Suprapubic skin (tissue), 4 donors: ENCODE measurements at regions not wholly inside any gene's neighbourhood (a gene's known extent, or its start where the extent isn't known, plus 50 kb on each side); places are given as distances from the start of the nearest gene placed in this dataset.

Source experiments
- DNase-seq, 2 donors: peaks; one replicate each; pipeline ENCODE4 v3.0.0-alpha.2; 2019; ENCODE audit warnings: low spot score in 2 of 2
- H3K27ac ChIP-seq: fragments of 200-600 bp; sonication (generic); one replicate; pipeline ENCODE4 v1.5.1; 2019
- H3K27me3 ChIP-seq: fragments of 200-600 bp; sonication (generic); one replicate; pipeline ENCODE4 v1.5.1; 2019
- H3K36me3 ChIP-seq: fragments of 200-600 bp; sonication (generic); one replicate; pipeline ENCODE4 v1.5.1; 2019
- H3K4me1 ChIP-seq: fragments of 200-600 bp; sonication (generic); one replicate; pipeline ENCODE4 v1.5.1; 2019
- H3K4me3 ChIP-seq: fragments of 200-600 bp; sonication (generic); one replicate; pipeline ENCODE4 v1.5.1; 2019; ENCODE audit warnings: mild to moderate bottlenecking
- H3K9me3 ChIP-seq: fragments of 200-600 bp; sonication (generic); one replicate; pipeline ENCODE4 v1.5.1; 2019
- CTCF ChIP-seq, 2 donors: fragments of 200-600 bp in 1 of 2; fragments of 450-650 bp in 1 of 2; sonication (generic) in 1 of 2; IDR thresholded peaks; one replicate each; pipeline ENCODE4 v1.5.1; 2016 to 2019; ENCODE audit warnings: antibody characterized with exemption in 2 of 2, mild to moderate bottlenecking in 1 of 2, moderate library complexity in 1 of 2
- EP300 ChIP-seq: sonication (generic); formaldehyde crosslinking; IDR thresholded peaks from one replicate; pipeline ENCODE4 v1.6.1; 2017; ENCODE audit warnings: antibody characterized with exemption
- POLR2A ChIP-seq, 2 donors: fragments of 450-650 bp; IDR thresholded peaks; one replicate each; pipeline ENCODE4 v1.6.1; 2017; ENCODE audit warnings: antibody characterized with exemption in 2 of 2, mild to moderate bottlenecking in 2 of 2, moderate library complexity in 2 of 2
- POLR2AphosphoS5 ChIP-seq, 3 donors: sonication (generic); formaldehyde crosslinking; IDR thresholded peaks; one replicate each; pipeline ENCODE4 v1.6.1; 2017; ENCODE audit warnings: antibody characterized with exemption in 3 of 3
- WGBS: methylation state at CpG from one replicate; pipeline ENCODE4 v1.1.5; 2018; 5-methylcytosine and 5-hydroxymethylcytosine counted together

- no peaks in the 10 kb centered on the region for H3K36me3 ChIP-seq
- H3K9me3 ChIP-seq: no peaks in the 10 kb centered on the region
- H3K4me3 ChIP-seq: no peak overlapping the region
- no peak for DNase-seq
- 55% methylated on average over 3 of the region's 3 CpGs for WGBS
- no peak for TF ChIP-seq POLR2A (IDR thresholded peaks at IDR 0.05)
- TF ChIP-seq POLR2AphosphoS5 (IDR thresholded peaks at IDR 0.05): no peak
- TF ChIP-seq EP300: no peak
- no peak for TF ChIP-seq CTCF (IDR thresholded peaks at IDR 0.05)
- no peaks in the 10 kb centered on the region for H3K27me3 ChIP-seq
- no peaks in the 10 kb centered on the region for H3K4me1 ChIP-seq
- H3K27ac ChIP-seq: no peak overlapping the region
Measured at GRCh38 chr7:17132726-17133125, 165.7 kb upstream of the AHR start.

DNA sequence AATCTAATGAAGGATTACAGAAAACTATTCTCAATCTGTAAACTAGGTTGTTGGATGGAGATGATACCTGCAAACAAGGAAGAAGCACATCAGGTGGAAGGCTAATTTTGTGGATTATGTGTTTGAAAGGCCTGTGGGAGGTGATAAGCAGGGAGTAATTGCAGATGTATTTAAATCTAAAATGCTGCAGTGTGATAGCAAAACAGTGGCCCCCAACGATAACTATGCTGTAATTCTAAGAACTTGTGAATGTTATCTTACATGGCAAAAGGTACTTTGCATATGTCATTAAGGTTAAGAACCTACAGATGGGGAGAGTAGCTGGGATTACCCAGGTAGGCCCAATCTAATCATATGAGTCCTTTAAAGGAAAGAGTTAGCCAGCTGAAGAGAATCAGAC, 164.5 kb upstream of the AHR start:
- Histone ChIP-seq H3K36me3 (no peaks in the 10 kb centered on the region), H3K9me3 (no peaks in the 10 kb centered on the region), H3K4me3 (no peak overlapping the region), H3K27me3 (no peaks in the 10 kb centered on the region), H3K4me1 (no peaks in the 10 kb centered on the region), H3K27ac (no peak overlapping the region)
- TF ChIP-seq EP300 (no peak), POLR2A (IDR thresholded peaks at IDR 0.05) (no peak), POLR2AphosphoS5 (IDR thresholded peaks at IDR 0.05) (no peak), CTCF (IDR thresholded peaks at IDR 0.05) (no peak)
- no peak for DNase-seq
- WGBS: 92% methylated on average over 1 of the region's 1 CpG

DNA sequence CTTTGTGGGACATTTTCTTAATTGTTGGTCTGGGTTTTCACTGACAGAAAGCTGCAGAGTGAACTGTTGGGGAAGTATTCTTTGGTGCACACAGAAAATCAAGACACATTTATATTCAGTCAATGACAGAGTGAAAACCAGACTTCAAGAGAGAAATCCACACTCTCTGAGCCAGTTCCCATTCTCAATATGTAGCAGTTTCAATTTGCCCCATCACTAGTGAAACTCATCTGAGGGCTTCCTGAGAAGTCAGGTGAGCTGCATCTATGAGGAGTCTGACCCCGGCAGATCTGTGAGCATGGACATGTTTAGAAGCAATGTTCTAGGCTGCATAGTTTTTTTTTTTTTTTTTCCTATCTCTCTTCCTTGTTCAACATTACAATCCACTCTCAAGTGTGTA, 163.7 kb upstream of the AHR start:
- Histone ChIP-seq H3K4me1 (no peaks in the 10 kb centered on the region), H3K27me3 (no peaks in the 10 kb centered on the region), H3K4me3 (no peak overlapping the region), H3K9me3 (no peaks in the 10 kb centered on the region), H3K27ac (no peak overlapping the region), H3K36me3 (no peaks in the 10 kb centered on the region)
- DNase-seq: no peak
- TF ChIP-seq CTCF (IDR thresholded peaks at IDR 0.05): no peak
- TF ChIP-seq POLR2AphosphoS5 (IDR thresholded peaks at IDR 0.05): no peak
- TF ChIP-seq POLR2A (IDR thresholded peaks at IDR 0.05): no peak
- 100% methylated on average over 1 of the region's 1 CpG for WGBS

DNA sequence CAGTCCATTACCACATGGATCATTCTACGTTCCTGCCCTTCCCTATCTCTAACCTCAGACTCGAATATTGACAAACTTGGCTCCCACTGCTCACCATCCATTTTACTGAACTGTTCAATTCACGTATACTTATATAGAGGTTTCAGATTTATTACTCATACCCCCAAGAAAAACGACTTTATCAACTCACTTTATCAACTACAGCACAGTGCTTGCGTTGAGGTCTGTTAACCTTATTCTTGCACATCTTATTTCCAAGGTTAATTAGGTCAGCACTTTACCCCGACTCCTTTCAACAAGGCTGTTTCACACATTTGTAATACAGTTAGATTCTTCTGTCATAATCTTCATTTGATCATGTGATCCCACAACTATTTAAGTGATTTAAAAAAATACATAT, 162.3 kb upstream of the AHR start:
- DNase-seq: no peak
- no peak overlapping the region for H3K4me3 ChIP-seq
- no peaks in the 10 kb centered on the region for H3K4me1 ChIP-seq
- no peak overlapping the region for H3K27ac ChIP-seq
- H3K36me3 ChIP-seq: no peaks in the 10 kb centered on the region
- no peaks in the 10 kb centered on the region for H3K9me3 ChIP-seq
- H3K27me3 ChIP-seq: no peaks in the 10 kb centered on the region
- WGBS: 86% methylated on average over 6 of the region's 6 CpGs
- no peak for TF ChIP-seq EP300
- no peak for TF ChIP-seq POLR2AphosphoS5 (IDR thresholded peaks at IDR 0.05)
- TF ChIP-seq CTCF (IDR thresholded peaks at IDR 0.05): no peak
- no peak for TF ChIP-seq POLR2A (IDR thresholded peaks at IDR 0.05)

DNA sequence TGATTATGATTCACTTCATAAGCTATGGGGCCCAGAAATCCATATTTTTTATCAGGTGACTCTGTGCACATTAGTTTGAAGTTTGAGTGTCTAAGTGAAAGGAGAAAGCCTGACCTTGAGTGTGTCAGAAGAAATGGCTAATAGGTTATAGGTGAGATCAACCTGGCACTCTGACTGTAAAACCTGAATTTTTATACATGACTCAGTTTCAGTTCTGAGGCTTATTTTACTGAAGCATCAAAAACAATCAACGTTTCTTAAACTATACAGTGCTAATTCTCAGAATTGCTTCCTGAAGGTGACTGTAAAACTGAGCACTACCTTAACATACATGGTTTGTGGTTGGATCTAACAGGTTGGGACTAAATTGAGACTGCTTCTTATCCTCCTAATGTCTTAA, 159.4 kb upstream of the AHR start:
- H3K4me1 ChIP-seq: peaks cover 16% of the 10 kb centered on the region
- H3K4me3 ChIP-seq: no peak overlapping the region
- H3K27ac ChIP-seq: no peak overlapping the region
- no peak for DNase-seq
- H3K36me3 ChIP-seq: no peaks in the 10 kb centered on the region
- no peaks in the 10 kb centered on the region for H3K9me3 ChIP-seq
- TF ChIP-seq EP300: no peak
- no peak for TF ChIP-seq POLR2AphosphoS5 (IDR thresholded peaks at IDR 0.05)
- TF ChIP-seq CTCF (IDR thresholded peaks at IDR 0.05): no peak
- TF ChIP-seq POLR2A (IDR thresholded peaks at IDR 0.05): no peak
- H3K27me3 ChIP-seq: no peaks in the 10 kb centered on the region
- 64% methylated on average over 1 of the region's 1 CpG for WGBS
